ENCODE measurements at regions not wholly inside any gene's neighbourhood (a gene's known extent, or its start where the extent isn't known, plus 50 kb on each side); places are given as distances from the start of the nearest gene placed in this dataset.

DNA sequence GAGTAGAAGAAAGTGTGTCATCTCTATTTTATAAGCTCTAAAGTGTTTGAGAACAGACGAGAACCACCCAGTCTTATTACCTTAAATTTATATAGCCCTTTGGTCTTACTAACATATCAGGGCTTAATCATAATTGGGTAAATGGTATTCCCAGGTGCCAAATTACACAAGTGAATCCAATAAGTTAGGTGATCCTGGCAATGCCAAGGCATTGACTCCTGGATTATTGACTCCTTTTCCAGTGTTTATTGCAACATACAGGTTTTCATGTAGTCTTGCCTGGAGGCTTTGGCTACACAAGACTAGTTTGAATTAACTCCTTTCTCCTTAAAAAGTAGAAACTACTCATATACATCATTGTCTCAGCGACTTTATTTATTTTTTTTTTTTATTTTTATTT, 59.7 kb upstream of the MAPRE2 start:
- no peaks in the 10 kb centered on the region for H3K9me3 ChIP-seq (ENCODE audit: severe bottlenecking)
- TF ChIP-seq, protein P1, sequence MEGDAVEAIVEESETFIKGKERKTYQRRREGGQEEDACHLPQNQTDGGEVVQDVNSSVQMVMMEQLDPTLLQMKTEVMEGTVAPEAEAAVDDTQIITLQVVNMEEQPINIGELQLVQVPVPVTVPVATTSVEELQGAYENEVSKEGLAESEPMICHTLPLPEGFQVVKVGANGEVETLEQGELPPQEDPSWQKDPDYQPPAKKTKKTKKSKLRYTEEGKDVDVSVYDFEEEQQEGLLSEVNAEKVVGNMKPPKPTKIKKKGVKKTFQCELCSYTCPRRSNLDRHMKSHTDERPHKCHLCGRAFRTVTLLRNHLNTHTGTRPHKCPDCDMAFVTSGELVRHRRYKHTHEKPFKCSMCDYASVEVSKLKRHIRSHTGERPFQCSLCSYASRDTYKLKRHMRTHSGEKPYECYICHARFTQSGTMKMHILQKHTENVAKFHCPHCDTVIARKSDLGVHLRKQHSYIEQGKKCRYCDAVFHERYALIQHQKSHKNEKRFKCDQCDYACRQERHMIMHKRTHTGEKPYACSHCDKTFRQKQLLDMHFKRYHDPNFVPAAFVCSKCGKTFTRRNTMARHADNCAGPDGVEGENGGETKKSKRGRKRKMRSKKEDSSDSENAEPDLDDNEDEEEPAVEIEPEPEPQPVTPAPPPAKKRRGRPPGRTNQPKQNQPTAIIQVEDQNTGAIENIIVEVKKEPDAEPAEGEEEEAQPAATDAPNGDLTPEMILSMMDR (IDR thresholded peaks at IDR 0.05; ENCODE audit: low read depth, low read length) = no peak
- no peak for DNase-seq
- no peak overlapping the region for H3K4me3 ChIP-seq (ENCODE audit: low read depth, low read length)
- no peaks in the 10 kb centered on the region for H3K36me3 ChIP-seq
- peaks cover 23% of the 10 kb centered on the region for H3K27me3 ChIP-seq (ENCODE audit: insufficient read depth, low read depth, severe bottlenecking)
- no peak overlapping the region for H3K27ac ChIP-seq

DNA sequence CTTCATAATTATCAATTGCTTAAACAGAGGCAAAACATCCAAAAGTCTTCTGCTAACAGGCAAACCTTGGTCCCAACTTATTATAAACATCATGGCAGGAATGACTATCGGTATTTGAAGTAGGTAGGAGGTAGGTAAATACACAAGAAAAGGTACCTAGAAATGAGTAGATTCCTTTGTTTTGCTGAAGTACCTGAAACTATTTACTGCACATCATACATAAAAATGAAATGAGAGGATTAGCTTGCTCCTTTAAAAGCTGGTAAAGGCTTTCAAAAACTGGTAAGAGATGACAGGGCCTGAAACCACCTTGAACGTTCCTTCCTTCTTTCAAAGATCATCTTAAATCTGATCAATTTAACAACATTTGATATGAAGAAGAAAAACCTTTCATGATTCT, 55.2 kb upstream of the MAPRE2 start:
- Histone ChIP-seq H3K27ac (no peak overlapping the region), H3K4me3 (ENCODE audit: low read depth, low read length) (no peak overlapping the region), H3K9me3 (ENCODE audit: severe bottlenecking) (no peaks in the 10 kb centered on the region), H3K27me3 (ENCODE audit: insufficient read depth, low read depth, severe bottlenecking) (no peaks in the 10 kb centered on the region), H3K36me3 (no peaks in the 10 kb centered on the region)
- TF ChIP-seq, protein P1 (IDR thresholded peaks at IDR 0.05; ENCODE audit: low read depth, low read length) = no peak
- no peak for DNase-seq

DNA sequence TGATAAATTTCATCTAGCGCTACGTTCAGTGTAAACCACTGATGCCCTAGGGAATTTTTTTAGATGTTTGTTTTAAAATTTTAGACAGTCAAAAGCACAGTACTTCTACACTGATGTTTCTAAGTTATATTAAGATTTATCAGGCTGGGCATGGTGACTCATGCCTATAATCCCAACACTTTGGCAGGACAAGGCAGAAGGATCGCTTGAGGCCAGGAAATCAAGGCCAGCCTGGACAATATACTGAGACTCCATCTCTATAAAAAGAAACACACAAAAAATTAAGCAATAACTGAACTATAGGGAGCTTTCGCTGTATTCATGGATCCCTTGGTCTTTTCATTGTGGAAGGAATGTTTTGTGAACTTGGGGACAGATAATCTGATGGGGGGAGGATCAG, 50.6 kb upstream of the MAPRE2 start:
- TF ChIP-seq, protein P1 (IDR thresholded peaks at IDR 0.05; ENCODE audit: low read depth, low read length) = no peak
- no peaks in the 10 kb centered on the region for H3K9me3 ChIP-seq (ENCODE audit: severe bottlenecking)
- no peaks in the 10 kb centered on the region for H3K27me3 ChIP-seq (ENCODE audit: insufficient read depth, low read depth, severe bottlenecking)
- H3K4me3 ChIP-seq (ENCODE audit: low read depth, low read length) = no peak overlapping the region
- no peaks in the 10 kb centered on the region for H3K36me3 ChIP-seq
- no peak for DNase-seq
- H3K27ac ChIP-seq = no peak overlapping the region

DNA sequence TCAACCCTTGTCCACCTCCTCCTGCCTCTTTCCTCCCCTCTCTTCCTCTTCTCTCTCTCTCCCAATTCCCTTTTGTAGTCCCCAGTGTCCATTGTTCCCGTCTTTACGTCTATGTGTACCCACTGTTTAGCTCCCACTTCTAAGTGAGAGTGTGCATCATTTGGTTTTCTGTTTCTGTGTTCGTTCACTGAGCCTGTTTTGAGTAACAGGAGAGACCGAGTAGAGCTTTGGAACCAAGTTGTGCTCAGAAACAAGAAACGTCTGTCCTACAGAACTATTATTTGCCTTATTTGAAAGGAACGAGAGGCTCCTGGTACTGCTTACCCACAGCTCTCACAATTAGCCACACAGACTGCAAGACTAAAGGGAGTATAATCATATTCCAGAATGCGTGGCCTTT, 50.1 kb upstream of the MAPRE2 start:
- Histone ChIP-seq H3K4me3 (ENCODE audit: low read depth, low read length) (no peak overlapping the region), H3K27ac (no peak overlapping the region), H3K36me3 (no peaks in the 10 kb centered on the region), H3K27me3 (ENCODE audit: insufficient read depth, low read depth, severe bottlenecking) (no peaks in the 10 kb centered on the region), H3K9me3 (ENCODE audit: severe bottlenecking) (no peaks in the 10 kb centered on the region)
- TF ChIP-seq, protein P1 (IDR thresholded peaks at IDR 0.05; ENCODE audit: low read depth, low read length) = no peak
- no peak for DNase-seq

Data from WERI-Rb-1 (cell line).